GM21367 (cell line): ENCODE measurements at regions not wholly inside any gene's neighbourhood (a gene's known extent, or its start where the extent isn't known, plus 50 kb on each side); places are given as distances from the start of the nearest gene placed in this dataset.
A peak's percentile ranks its signal among the peaks of the same experiment; 100 is the strongest.

Experiments used
- ATAC-seq: cut with Tn5 transposase; IDR thresholded peaks from one replicate; pipeline ENCODE4 v1.9.1; 2021; ENCODE audit not compliant: unreplicated experiment

GRCh38 chr21:28547766-28548165, 444.9 kb downstream of the LTN1 start:
- no peak for ATAC-seq

GRCh38 chr21:28543975-28544374, 448.7 kb downstream of the LTN1 start:
- ATAC-seq: no peak

- no peak for ATAC-seq
Measured at GRCh38 chr21:28541371-28542112, 451.1 kb downstream of the LTN1 start.

- no peak for ATAC-seq
Measured at GRCh38 chr21:28540514-28540913, 452.2 kb downstream of the LTN1 start.

GRCh38 chr21:28539623-28539988, 453.1 kb downstream of the LTN1 start:
- no peak for ATAC-seq

- ATAC-seq: no peak
Measured at GRCh38 chr21:28538987-28539622, 453.6 kb downstream of the LTN1 start.

- no peak for ATAC-seq
Measured at GRCh38 chr21:28537371-28538079, 455.2 kb downstream of the LTN1 start.

GRCh38 chr21:28532446-28532845, 460.2 kb downstream of the LTN1 start:
- ATAC-seq: no peak

GRCh38 chr21:28523367-28523766, 469.3 kb downstream of the LTN1 start:
- no peak for ATAC-seq

- peak; percentile 56 for ATAC-seq
Measured at GRCh38 chr21:28522014-28522799, 470.5 kb downstream of the LTN1 start.

- no peak for ATAC-seq
Measured at GRCh38 chr21:28518630-28519029, 474.0 kb downstream of the LTN1 start.

- peak; percentile 98 for ATAC-seq
Measured at GRCh38 chr21:28516991-28517592, 475.6 kb downstream of the LTN1 start.

GRCh38 chr21:28516021-28516420, 476.7 kb downstream of the LTN1 start:
- ATAC-seq: no peak

- no peak for ATAC-seq
Measured at GRCh38 chr21:28513428-28513827, 479.2 kb downstream of the LTN1 start.

GRCh38 chr21:28509031-28509430, 483.6 kb downstream of the LTN1 start:
- no peak for ATAC-seq

GRCh38 chr21:28508126-28508525, 484.6 kb downstream of the LTN1 start:
- ATAC-seq: no peak

- no peak for ATAC-seq
Measured at GRCh38 chr21:28496517-28496916, 496.2 kb downstream of the LTN1 start.

GRCh38 chr21:28492127-28492526, 500.6 kb downstream of the LTN1 start:
- no peak for ATAC-seq

- no peak for ATAC-seq
Measured at GRCh38 chr21:28489821-28490350, 502.8 kb downstream of the LTN1 start.

- no peak for ATAC-seq
Measured at GRCh38 chr21:28489162-28489561, 503.5 kb downstream of the LTN1 start.
